Trophoblast cell (in vitro differentiated cells and primary cell): ENCODE measurements at regions not wholly inside any gene's neighbourhood (a gene's known extent, or its start where the extent isn't known, plus 50 kb on each side); places are given as distances from the start of the nearest gene placed in this dataset.

Experiments used
- DNase-seq, 2 donors: peaks; one replicate each; pipeline ENCODE4 v3.0.0-alpha.2; 2016
- H2AFZ ChIP-seq: 2 replicates; pipeline ENCODE4 v1.6.1; 2013; ENCODE audit warnings: low read length, moderate library complexity, mild to moderate bottlenecking; ENCODE audit not compliant: insufficient read depth, poor library complexity
- H2AK5ac ChIP-seq: 2 replicates; pipeline ENCODE4 v1.6.1; 2013; ENCODE audit warnings: mild to moderate bottlenecking, low read length
- H2BK120ac ChIP-seq: 2 replicates; pipeline ENCODE4 v1.6.1; 2013; ENCODE audit warnings: low read length, mild to moderate bottlenecking, moderate library complexity; ENCODE audit not compliant: insufficient read depth, poor library complexity
- H2BK12ac ChIP-seq: 2 replicates; pipeline ENCODE4 v1.6.1; 2013; ENCODE audit warnings: mild to moderate bottlenecking, low read length, moderate library complexity
- H2BK5ac ChIP-seq: 2 replicates; pipeline ENCODE4 v1.6.1; 2013; ENCODE audit warnings: low read length, low read depth, moderate library complexity, mild to moderate bottlenecking; ENCODE audit not compliant: poor library complexity
- H3K14ac ChIP-seq: 2 replicates; pipeline ENCODE4 v1.6.1; 2013; ENCODE audit warnings: mild to moderate bottlenecking, low read length
- H3K18ac ChIP-seq: 2 replicates; pipeline ENCODE4 v1.6.1; 2013; ENCODE audit warnings: mild to moderate bottlenecking, low read length
- H3K23ac ChIP-seq: 2 replicates; pipeline ENCODE4 v1.6.1; 2013; ENCODE audit warnings: low read length
- H3K27ac ChIP-seq: 2 replicates; pipeline ENCODE4 v1.5.1; 2013; ENCODE audit warnings: low read depth, mild to moderate bottlenecking, inconsistent platforms, low read length, moderate library complexity
- H3K27me3 ChIP-seq: 2 replicates; pipeline ENCODE4 v1.6.1; 2013; ENCODE audit warnings: inconsistent platforms, mild to moderate bottlenecking, low read length, moderate library complexity; ENCODE audit not compliant: insufficient read depth
- H3K36me3 ChIP-seq, 2 experiments: 1 replicate in 1 of 2; 2 replicates in 1 of 2; pipeline ENCODE4 v1.6.1; 2013; ENCODE audit warnings: low read length in 2 of 2, mild to moderate bottlenecking in 2 of 2, moderate library complexity in 1 of 2; ENCODE audit not compliant: insufficient read depth in 2 of 2, control insufficient read depth in 1 of 2
- H3K4ac ChIP-seq: 2 replicates; pipeline ENCODE4 v1.6.1; 2013; ENCODE audit warnings: low read depth, mild to moderate bottlenecking, low read length, moderate library complexity
- H3K4me1 ChIP-seq, 2 experiments: 1 replicate in 1 of 2; 2 replicates in 1 of 2; pipeline ENCODE4 v1.6.1; 2013; ENCODE audit warnings: low read length in 2 of 2, mild to moderate bottlenecking in 2 of 2, moderate library complexity in 1 of 2; ENCODE audit not compliant: insufficient read depth in 2 of 2, control insufficient read depth in 1 of 2
- H3K4me2 ChIP-seq: 2 replicates; pipeline ENCODE4 v1.6.1; 2013; ENCODE audit warnings: inconsistent platforms, mild to moderate bottlenecking, low read length, moderate library complexity
- H3K4me3 ChIP-seq: 2 replicates; pipeline ENCODE4 v1.5.1; 2013; ENCODE audit warnings: mild to moderate bottlenecking, low read depth, low read length, inconsistent platforms
- H3K79me1 ChIP-seq: one replicate; pipeline ENCODE4 v1.6.1; 2013; ENCODE audit warnings: low read length
- H3K79me2 ChIP-seq: 2 replicates; pipeline ENCODE4 v1.6.1; 2013; ENCODE audit warnings: low read length, mild to moderate bottlenecking; ENCODE audit not compliant: control insufficient read depth, insufficient read depth, poor library complexity
- H3K9ac ChIP-seq: 2 replicates; pipeline ENCODE4 v1.6.1; 2013; ENCODE audit warnings: mild to moderate bottlenecking, low read length
- H3K9me3 ChIP-seq: 2 replicates; pipeline ENCODE4 v1.6.1; 2013; ENCODE audit warnings: low read depth, mild to moderate bottlenecking, control low read depth, inconsistent platforms, low read length; ENCODE audit not compliant: insufficient read depth
- H4K12ac ChIP-seq: 2 replicates; pipeline ENCODE4 v1.6.1; 2013; ENCODE audit warnings: low read depth, mild to moderate bottlenecking, low read length, moderate library complexity
- H4K8ac ChIP-seq: 2 replicates; pipeline ENCODE4 v1.6.1; 2013; ENCODE audit warnings: low read depth, mild to moderate bottlenecking, low read length, moderate library complexity
- H4K91ac ChIP-seq: one replicate; pipeline ENCODE4 v1.6.1; 2013; ENCODE audit warnings: low read depth, mild to moderate bottlenecking, low read length, moderate library complexity
- WGBS: extraction: QIAGEN DNeasy Blood & Tissue Kit; methylation state at CpG from one replicate; pipeline ENCODE4 v1.1.7; 2013; ENCODE audit warnings: missing lambda C conversion rate; ENCODE audit not compliant: insufficient read length, insufficient coverage; ENCODE audit errors: extremely low coverage; 5-methylcytosine and 5-hydroxymethylcytosine counted together

- Histone ChIP-seq H3K27ac (no peak overlapping the region), H3K27me3 (no peaks in the 10 kb centered on the region), H2AFZ (no peak overlapping the region), H3K4ac (no peak overlapping the region), H3K14ac (no peak overlapping the region), H2AK5ac (no peak overlapping the region), H3K79me1 (no peaks in the 10 kb centered on the region), H4K8ac (no peak overlapping the region), H4K91ac (no peak overlapping the region), H3K36me3 (no peaks in the 10 kb centered on the region), H3K79me2 (no peaks in the 10 kb centered on the region), H3K18ac (no peak overlapping the region), H3K9ac (no peak overlapping the region), H3K23ac (no peak overlapping the region), H3K9me3 (peaks cover 28% of the 10 kb centered on the region), H2BK120ac (no peak overlapping the region), H2BK12ac (no peak overlapping the region), H4K12ac (no peak overlapping the region), H3K4me1 (no peaks in the 10 kb centered on the region), H3K4me2 (no peak overlapping the region), H2BK5ac (no peak overlapping the region), H3K4me3 (no peak overlapping the region)
- no CpG with 5 or more reads among the region's 3 CpGs for WGBS
- no peak for DNase-seq
Measured at GRCh38 chr18:14925281-14925709, 177.3 kb downstream of the ANKRD30B start.

- WGBS = no CpG with 5 or more reads among the region's 3 CpGs
- no peaks in the 10 kb centered on the region for H3K79me2 ChIP-seq
- H3K23ac ChIP-seq = no peak overlapping the region
- H3K4ac ChIP-seq = no peak overlapping the region
- no peak overlapping the region for H4K91ac ChIP-seq
- no peak overlapping the region for H2BK12ac ChIP-seq
- H3K4me2 ChIP-seq = no peak overlapping the region
- no peak overlapping the region for H4K8ac ChIP-seq
- no peak overlapping the region for H3K4me3 ChIP-seq
- H3K9ac ChIP-seq = no peak overlapping the region
- no peaks in the 10 kb centered on the region for H3K36me3 ChIP-seq
- H3K18ac ChIP-seq = no peak overlapping the region
- H3K9me3 ChIP-seq = peaks cover 31% of the 10 kb centered on the region
- H3K4me1 ChIP-seq = no peaks in the 10 kb centered on the region
- no peak overlapping the region for H2AFZ ChIP-seq
- H2BK120ac ChIP-seq = no peak overlapping the region
- no peak overlapping the region for H2AK5ac ChIP-seq
- DNase-seq = no peak
- H2BK5ac ChIP-seq = no peak overlapping the region
- no peak overlapping the region for H3K27ac ChIP-seq
- H3K14ac ChIP-seq = no peak overlapping the region
- H3K27me3 ChIP-seq = no peaks in the 10 kb centered on the region
- no peak overlapping the region for H4K12ac ChIP-seq
- no peaks in the 10 kb centered on the region for H3K79me1 ChIP-seq
Measured at GRCh38 chr18:14927701-14928100, 179.7 kb downstream of the ANKRD30B start.

- Histone ChIP-seq H3K9ac (no peak overlapping the region), H3K79me1 (no peaks in the 10 kb centered on the region), H3K23ac (no peak overlapping the region), H4K12ac (no peak overlapping the region), H3K27ac (no peak overlapping the region), H2AFZ (no peak overlapping the region), H3K27me3 (no peaks in the 10 kb centered on the region), H2BK5ac (no peak overlapping the region), H3K36me3 (no peaks in the 10 kb centered on the region), H3K9me3 (peaks cover 30% of the 10 kb centered on the region), H3K4me3 (no peak overlapping the region), H3K4me2 (no peak overlapping the region), H3K4me1 (no peaks in the 10 kb centered on the region), H2AK5ac (no peak overlapping the region), H3K14ac (no peak overlapping the region), H4K8ac (no peak overlapping the region), H3K79me2 (no peaks in the 10 kb centered on the region), H3K18ac (no peak overlapping the region), H2BK12ac (no peak overlapping the region), H4K91ac (no peak overlapping the region), H2BK120ac (no peak overlapping the region), H3K4ac (no peak overlapping the region)
- peak; percentile 93 to 99 for DNase-seq
- WGBS = no CpG with 5 or more reads among the region's 6 CpGs
Measured at GRCh38 chr18:14928396-14928795, 180.4 kb downstream of the ANKRD30B start.

DNA sequence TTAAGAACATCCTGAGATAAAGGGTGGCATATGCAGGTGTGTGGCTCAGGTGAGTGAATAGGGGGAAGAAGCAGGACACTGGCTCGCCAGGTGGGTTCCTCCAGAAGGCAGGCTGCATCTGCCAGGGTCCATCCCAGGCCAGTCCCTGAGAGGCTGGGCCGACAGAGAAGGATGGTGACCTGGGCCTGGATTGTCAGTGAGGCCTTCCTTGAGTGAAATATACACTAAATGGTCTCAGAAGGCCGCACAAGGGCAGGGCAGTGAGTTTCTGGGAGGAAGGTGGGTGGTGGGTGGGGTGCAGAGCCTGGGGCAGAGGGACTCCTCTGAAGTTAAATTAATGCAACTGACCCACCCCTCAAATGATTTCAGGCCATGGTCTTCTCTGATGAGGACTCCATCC lies 182.1 kb downstream of the ANKRD30B start:
- Histone ChIP-seq H3K4me2 (no peak overlapping the region), H3K23ac (no peak overlapping the region), H3K36me3 (no peaks in the 10 kb centered on the region), H2BK5ac (no peak overlapping the region), H4K91ac (no peak overlapping the region), H2AFZ (no peak overlapping the region), H3K9me3 (peaks cover 41% of the 10 kb centered on the region), H3K14ac (no peak overlapping the region), H3K27ac (no peak overlapping the region), H3K4me3 (no peak overlapping the region), H3K4me1 (no peaks in the 10 kb centered on the region), H3K27me3 (no peaks in the 10 kb centered on the region), H3K9ac (no peak overlapping the region), H2AK5ac (no peak overlapping the region), H4K12ac (no peak overlapping the region), H2BK120ac (no peak overlapping the region), H3K79me2 (no peaks in the 10 kb centered on the region), H3K4ac (no peak overlapping the region), H3K18ac (no peak overlapping the region), H4K8ac (no peak overlapping the region), H2BK12ac (no peak overlapping the region), H3K79me1 (no peaks in the 10 kb centered on the region)
- DNase-seq = no peak
- no CpG with 5 or more reads among the region's 3 CpGs for WGBS
